ENCODE measurements at regions not wholly inside any gene's neighbourhood (a gene's known extent, or its start where the extent isn't known, plus 50 kb on each side); places are given as distances from the start of the nearest gene placed in this dataset.

GRCh38 chr4:54359919-54360650 lies 131.0 kb downstream of the PDGFRA start:
- no peak for DNase-seq

GRCh38 chr4:54363037-54363436 lies 133.9 kb downstream of the PDGFRA start:
- no peak for DNase-seq

DNA sequence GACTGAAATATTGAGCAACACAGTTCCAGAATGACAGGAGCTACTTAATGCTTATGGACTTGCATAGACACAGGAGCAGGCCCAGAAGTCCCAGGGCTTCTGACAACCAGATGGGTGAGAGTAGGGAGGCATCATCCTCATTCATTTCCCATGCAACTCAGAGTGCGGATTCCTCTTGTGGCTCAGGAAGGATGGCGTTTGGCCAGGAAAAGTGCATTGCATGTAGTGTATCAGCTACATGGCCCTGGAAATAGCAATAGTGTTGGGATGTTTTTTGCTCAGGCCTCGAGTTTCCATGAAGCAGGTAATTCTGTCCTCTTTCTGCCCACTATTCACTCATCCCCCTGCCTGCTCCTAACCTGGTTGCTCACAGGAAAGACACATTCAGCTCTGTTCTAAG lies 136.6 kb downstream of the PDGFRA start:
- no peak for DNase-seq

- no peak for DNase-seq
Observed at GRCh38 chr4:54367059-54367458, 138.0 kb downstream of the PDGFRA start.

- DNase-seq, result no peak
Observed at GRCh38 chr4:54368281-54369265, 139.5 kb downstream of the PDGFRA start.

DNA sequence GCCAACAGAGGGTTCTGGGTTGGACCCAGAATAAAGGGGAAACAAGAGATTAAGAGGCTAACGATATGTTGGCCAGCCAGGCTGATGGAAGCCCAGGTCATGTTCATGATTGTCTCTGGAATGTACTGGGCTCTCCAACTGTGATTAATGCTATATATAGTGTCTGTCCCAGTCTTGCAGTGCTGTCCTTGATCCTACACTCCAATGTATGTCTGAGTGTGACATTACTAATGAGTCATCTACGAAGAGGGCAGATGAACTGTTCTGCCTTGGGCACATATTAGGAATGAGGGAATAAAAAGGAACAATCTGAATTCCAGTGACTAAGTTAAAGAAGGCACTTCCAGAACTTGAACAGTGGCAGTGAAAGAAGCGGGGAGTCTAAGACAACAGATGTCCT lies 142.1 kb downstream of the PDGFRA start:
- no peak for DNase-seq

- DNase-seq, result no peak
Observed at GRCh38 chr4:54372951-54373350, 143.9 kb downstream of the PDGFRA start.

DNA sequence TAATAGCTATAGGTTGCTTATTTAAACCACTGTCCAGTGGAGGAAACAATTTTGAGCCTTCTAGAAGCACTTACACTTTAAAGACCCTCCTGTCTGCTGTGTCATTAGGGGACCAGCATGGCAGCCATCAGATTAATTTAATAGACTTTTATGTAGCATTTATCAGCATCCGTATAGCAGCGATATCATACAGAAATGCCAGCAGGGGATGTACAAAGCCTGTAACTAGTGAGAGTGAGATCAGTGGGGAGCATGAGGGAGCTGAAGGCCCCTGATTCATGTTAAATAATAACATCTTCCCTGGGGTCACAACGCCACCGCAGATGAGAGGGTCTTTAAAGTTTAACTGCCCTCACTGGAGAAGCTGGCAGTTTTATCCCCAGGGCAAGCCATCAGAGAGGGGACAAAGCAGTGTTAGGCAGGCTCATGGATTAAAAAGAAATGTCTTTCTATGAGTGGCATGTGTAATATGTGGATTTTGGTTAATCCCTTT lies 144.7 kb downstream of the PDGFRA start:
- no peak for DNase-seq

- no peak for DNase-seq
Observed at GRCh38 chr4:54378461-54378860, 149.4 kb downstream of the PDGFRA start.

DNA sequence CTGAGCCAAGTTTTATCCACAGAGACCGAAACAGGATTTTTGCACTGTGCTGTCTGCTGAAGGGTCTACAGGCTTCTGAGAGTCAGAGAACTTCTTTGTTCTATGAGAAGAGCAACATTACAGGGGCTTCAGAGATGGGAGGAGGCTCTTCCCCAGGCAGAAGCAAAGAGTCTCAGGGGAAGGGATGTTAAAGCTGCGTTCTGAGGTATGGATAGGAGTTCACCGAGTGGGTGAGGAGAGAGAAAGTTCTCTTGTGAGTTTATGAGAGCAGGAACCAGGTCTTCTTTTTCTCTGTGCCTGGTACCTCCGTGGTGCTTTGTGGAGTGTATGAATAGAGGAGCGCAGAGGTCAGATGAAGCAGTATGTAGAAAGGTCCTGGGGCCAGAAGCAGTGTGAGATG lies 155.1 kb downstream of the PDGFRA start:
- no peak for DNase-seq

DNA sequence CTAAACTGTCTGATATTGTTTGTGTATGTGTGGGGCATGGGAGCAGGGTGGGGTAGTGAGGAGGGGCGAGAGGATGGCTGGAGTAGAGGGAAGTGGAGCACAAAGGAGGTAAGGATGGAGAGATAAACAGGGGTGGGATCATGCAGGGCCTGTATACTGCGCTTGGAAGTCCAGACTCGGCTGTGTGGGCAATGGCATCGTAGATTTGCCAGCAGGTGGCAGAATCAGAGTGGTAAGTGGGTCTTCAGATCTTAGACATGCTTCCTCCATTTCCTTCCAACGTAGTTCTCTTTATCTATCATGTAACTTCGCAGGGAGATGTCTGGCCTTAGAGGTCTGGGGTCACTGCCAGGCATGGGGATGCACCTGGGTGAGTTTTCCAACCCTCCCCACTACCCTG lies 155.5 kb downstream of the PDGFRA start:
- DNase-seq, result peak; percentile 21

- no peak for DNase-seq
Observed at GRCh38 chr4:54386042-54386669, 157.1 kb downstream of the PDGFRA start.

DNA sequence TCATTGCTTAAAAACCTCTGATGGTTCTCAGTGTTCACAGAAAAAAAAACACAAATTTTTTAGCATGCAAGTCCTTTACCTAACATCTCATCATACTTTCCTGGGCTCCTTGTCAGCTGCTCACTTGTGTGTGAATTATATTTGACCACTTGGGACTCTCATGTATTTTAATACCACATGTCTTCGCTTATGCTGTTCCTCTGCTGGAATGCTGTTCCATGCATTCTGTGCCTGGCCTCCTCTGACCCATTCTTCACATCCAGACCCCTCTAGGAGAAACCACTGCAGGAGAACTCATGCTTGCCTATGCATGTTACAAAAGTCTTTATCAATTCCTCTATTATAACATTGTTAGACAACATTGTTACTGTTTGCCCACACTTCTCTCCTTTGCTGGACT lies 157.6 kb downstream of the PDGFRA start:
- DNase-seq, result no peak

- DNase-seq, result no peak
Observed at GRCh38 chr4:54390670-54391069, 161.6 kb downstream of the PDGFRA start.

DNA sequence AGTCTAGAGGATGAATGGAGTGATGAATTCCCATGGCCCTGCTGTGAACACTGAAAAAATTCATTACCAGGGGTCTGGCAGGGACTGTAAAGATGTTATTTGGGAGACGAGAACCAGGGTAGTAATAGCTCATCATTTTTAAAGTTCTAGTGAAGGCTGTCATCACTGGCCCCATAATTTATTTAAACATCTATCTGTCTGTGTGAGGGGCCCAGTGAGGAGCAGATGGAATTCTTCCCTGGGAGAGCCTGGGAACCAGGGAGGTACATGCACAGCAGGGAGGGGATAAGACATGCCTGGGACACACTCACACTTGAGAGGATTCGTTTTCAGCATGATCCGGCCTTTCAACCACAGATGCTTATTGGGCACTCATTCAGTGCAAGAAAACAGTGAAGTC lies 162.0 kb downstream of the PDGFRA start:
- no peak for DNase-seq

DNA sequence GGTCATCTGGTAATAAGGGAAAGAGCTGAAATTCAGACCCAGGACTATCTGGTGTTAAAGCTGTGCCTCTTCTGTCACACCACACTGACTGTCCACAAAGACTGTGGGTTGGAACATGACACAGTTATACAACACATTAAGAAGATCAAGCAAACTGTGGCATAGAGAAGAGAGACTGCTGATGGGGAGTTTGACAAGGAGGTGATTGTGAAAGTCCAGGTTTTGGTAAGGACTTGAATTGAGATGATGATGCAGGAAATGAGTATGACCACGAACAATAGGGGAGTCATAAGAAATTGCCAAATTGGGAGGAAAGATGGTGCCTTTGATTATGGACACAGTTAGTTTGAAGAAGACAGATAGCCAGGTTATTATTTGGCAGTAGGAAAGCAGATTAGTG lies 163.4 kb downstream of the PDGFRA start:
- no peak for DNase-seq

DNA sequence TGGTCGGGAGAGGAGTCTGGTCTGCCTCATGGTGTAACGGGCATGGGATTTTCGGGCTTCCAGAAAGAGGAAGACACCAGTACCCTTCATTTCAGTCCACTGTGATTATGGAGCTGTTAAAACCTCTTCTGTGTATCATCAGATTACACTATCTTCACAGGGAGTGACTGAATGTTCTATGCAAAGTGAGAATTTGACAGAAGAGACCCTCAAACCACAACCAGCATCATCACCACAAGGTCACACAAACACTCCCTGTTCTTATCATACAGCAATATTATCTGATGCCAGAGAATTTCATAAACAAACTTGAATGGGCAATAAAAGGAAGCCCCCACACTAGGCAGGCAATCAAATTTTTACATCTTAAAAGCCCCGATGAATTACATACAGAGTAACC lies 164.2 kb downstream of the PDGFRA start:
- no peak for DNase-seq

GRCh38 chr4:54395013-54395527 lies 166.0 kb downstream of the PDGFRA start:
- DNase-seq, result no peak

- no peak for DNase-seq
Observed at GRCh38 chr4:54400188-54400587, 171.1 kb downstream of the PDGFRA start.

DNA sequence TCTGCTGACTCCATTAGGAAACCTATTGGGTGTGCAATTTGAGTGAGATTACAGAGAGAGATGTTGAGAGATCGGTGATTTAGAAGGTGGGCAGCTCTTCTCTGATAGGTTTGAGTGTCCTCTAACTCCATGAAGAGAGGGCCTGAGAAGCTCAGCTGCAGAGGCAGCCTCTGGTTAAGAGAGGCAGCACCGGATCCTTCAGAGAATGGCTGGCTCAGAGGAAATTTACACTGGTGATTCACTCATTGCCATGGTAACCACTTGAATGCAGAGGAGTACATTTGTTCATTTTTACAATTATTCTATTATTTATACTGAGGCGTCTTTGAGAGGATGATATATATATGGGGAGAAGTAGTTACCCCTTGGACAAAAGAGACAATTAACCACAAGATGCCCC lies 171.7 kb downstream of the PDGFRA start:
- DNase-seq, result no peak

DNA sequence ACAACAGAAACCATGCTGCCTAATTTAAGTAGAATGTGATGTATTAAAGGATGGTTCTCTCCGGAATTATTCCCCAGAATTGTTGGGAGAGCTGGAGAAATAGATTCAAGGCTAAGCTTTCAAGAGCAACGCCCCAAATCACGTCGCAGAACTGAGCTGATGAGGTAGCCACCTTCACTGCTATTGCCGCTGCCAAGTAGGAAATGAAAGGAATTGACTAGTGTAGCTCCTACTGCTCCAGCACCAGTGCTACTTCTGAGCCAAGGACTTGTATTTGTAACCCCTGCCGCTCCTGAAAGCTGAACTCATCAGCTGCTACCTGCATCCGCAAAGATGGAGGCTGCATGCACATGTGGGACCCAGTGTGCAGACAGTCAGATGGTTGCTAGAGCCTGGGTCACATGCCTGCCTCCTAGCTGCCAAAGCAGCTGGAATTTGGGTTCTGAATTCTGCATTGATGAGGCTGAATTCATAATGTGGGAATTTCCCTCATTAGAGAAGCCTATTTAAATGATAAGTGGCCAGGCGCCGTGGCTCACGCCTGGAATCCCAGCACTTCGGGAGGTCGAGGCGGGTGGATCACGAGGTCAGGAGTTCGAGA lies 173.9 kb downstream of the PDGFRA start:
- no peak for DNase-seq

DNA sequence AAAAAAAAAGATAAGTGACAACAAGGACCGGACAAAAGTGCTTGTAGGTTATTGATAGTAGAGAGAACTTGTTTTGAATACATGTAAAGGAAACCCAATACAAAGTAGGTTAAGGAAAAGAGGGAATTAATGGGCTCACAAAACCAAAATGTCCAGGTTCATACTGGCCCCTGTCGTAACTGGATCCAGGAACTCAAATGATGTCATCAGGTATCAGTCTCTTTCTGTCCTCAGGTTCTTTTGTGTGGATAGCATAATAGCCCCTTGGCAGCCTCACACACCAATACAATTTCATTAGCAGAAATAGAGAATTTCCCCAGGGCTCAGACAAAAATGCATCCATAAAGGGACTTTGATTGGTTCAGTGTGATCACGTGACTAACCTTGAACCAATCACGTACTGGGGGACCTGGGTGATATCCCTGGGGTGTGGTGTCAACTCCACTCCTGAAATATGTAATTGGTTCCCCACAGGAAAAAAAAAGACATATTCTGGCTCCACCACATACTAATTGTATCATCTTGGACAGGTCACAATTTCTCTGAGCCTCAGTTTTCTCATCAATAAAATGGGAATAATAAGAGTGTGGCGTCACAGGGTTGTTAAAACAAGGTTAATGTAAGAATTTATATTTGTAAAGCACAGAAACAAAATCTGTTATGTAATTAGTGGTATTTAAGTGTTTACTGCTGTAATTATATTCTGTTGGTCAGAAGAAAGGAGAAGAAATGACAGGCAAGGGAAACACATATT lies 174.8 kb downstream of the PDGFRA start:
- DNase-seq, result no peak

All from COR-L47 (cell line).